Sigmoid colon (tissue), 4 donors: ENCODE measurements at regions not wholly inside any gene's neighbourhood (a gene's known extent, or its start where the extent isn't known, plus 50 kb on each side); places are given as distances from the start of the nearest gene placed in this dataset.
"Not testable (repeated sequence)": the region's sequence is repeated elsewhere in the genome, so short reads cannot be mapped to it uniquely, and the experiment has no call there.

ENCODE experiments used
- CTCF ChIP-seq, 4 experiments: fragments of 450-650 bp in 3 of 4; fragments of 200-600 bp in 1 of 4; IDR thresholded peaks; one replicate each; pipeline ENCODE4 v1.5.1; 2016 to 2019; ENCODE audit warnings: antibody characterized with exemption in 4 of 4, mild to moderate bottlenecking in 3 of 4, moderate library complexity in 2 of 4
- EP300 ChIP-seq, 4 donors: sonication (generic); formaldehyde crosslinking; IDR thresholded peaks; one replicate each; pipeline ENCODE4 v1.6.1; 2017; ENCODE audit warnings: antibody characterized with exemption in 4 of 4
- POLR2A ChIP-seq, 2 donors: fragments of 450-650 bp; IDR thresholded peaks; one replicate each; pipeline ENCODE4 v1.6.1; 2016; ENCODE audit warnings: antibody characterized with exemption in 2 of 2, mild to moderate bottlenecking in 2 of 2, moderate library complexity in 2 of 2
- POLR2AphosphoS5 ChIP-seq, 4 donors: sonication (generic); formaldehyde crosslinking; IDR thresholded peaks; one replicate each; pipeline ENCODE4 v1.6.1; 2017; ENCODE audit warnings: antibody characterized with exemption in 4 of 4

GRCh38 chr2:154582694-154583093, 115.8 kb upstream of the KCNJ3 start:
- TF ChIP-seq POLR2AphosphoS5, POLR2A, CTCF, EP300 (IDR thresholded peaks at IDR 0.05): not testable (repeated sequence)
